Left ventricle myocardium superior (tissue), 1 donor: ENCODE measurements at regions not wholly inside any gene's neighbourhood (a gene's known extent, or its start where the extent isn't known, plus 50 kb on each side); places are given as distances from the start of the nearest gene placed in this dataset.

Source experiments
- ATAC-seq: fragments of 200-7000 bp; cut with Tn5 transposase; one replicate; pipeline ENCODE4 v1.9.1; 2020; ENCODE audit warnings: mild to moderate bottlenecking, moderate library complexity
- DNase-seq: peaks from one replicate; pipeline ENCODE4 v3.0.0-alpha.2; 2020
- intact Hi-C: fragments of 100-400 bp; cut with micrococcal nuclease; formaldehyde crosslinking; loops from one replicate; pipeline ENCODE4 v1.11.0; 2022
- donor health status: DM: no; HTN: yes; CAD: no; lungs with severe emphysema.

- DNase-seq (no peak), ATAC-seq (no peak)
- intact Hi-C loops: no loop called here
Measured at GRCh38 chr15:48064421-48064820, 56.4 kb upstream of the SLC24A5 start.

GRCh38 chr15:48066456-48066855 is 54.3 kb upstream of the SLC24A5 start:
- ATAC-seq (no peak), DNase-seq (no peak)
- intact Hi-C loops: no loop called here
